Endothelial cell of umbilical vein (primary cell): ENCODE measurements at regions not wholly inside any gene's neighbourhood (a gene's known extent, or its start where the extent isn't known, plus 50 kb on each side); places are given as distances from the start of the nearest gene placed in this dataset.

Experiments used
- BruUV-seq: library from RNA; stranded (reverse); fragments of 400-500 nt; replicated peaks from 2 replicates; lab custom pipeline; 2021; lab: Mats Ljungman, UMichigan
- CTCF ChIA-PET: fragments of 300-600, 350-600 bp; sonication (Branson Sonifier 250); formaldehyde crosslinking; loops from one replicate; lab custom pipeline; 2021; ENCODE audit warnings: antibody characterized with exemption, inconsistent platforms; lab: Charles Lee
- POLR2A ChIA-PET: fragments of 300-600, 350-600 bp; sonication (Branson Sonifier 250); formaldehyde crosslinking; loops from one replicate; lab custom pipeline; 2021; ENCODE audit warnings: antibody characterized with exemption, inconsistent platforms; lab: Charles Lee
- DNase-seq: peaks from one replicate; pipeline ENCODE4 v3.0.0-alpha.2; 2011; ENCODE audit warnings: low read depth, low spot score
- FAIRE-seq: peaks from 2 replicates; lab custom pipeline; 2011; peaks lifted over from hg19 to GRCh38; lab: Jason Lieb, UNC
- H2AFZ ChIP-seq: 2 replicates; pipeline ENCODE4 v1.6.0; 2012; ENCODE audit warnings: low read depth, low read length, control low read depth, inconsistent platforms
- H3K27ac ChIP-seq: 2 replicates; pipeline ENCODE4 v1.5.1; 2011; ENCODE audit warnings: low read depth, mild to moderate bottlenecking, control low read depth, low read length, moderate library complexity; ENCODE audit not compliant: insufficient read depth
- H3K27me3 ChIP-seq, 2 experiments: 2 replicates each; pipeline versions ENCODE4 v1.6.0 to v1.6.1; 2011; ENCODE audit warnings: low read length in 2 of 2, mixed read lengths in 1 of 2; ENCODE audit not compliant: control insufficient read depth in 2 of 2, insufficient read depth in 2 of 2
- H3K36me3 ChIP-seq, 2 experiments: 2 replicates in 1 of 2; 3 replicates in 1 of 2; pipeline ENCODE4 v1.5.1; 2011; ENCODE audit warnings: low read length in 2 of 2, mild to moderate bottlenecking in 1 of 2, moderate library complexity in 1 of 2; ENCODE audit not compliant: control insufficient read depth in 2 of 2, insufficient read depth in 2 of 2; ENCODE audit errors: extremely low read depth in 1 of 2
- H3K4me1 ChIP-seq: 3 replicates; pipeline ENCODE4 v1.5.1; 2011; ENCODE audit warnings: mild to moderate bottlenecking, low read length; ENCODE audit not compliant: control insufficient read depth, insufficient read depth; ENCODE audit errors: extremely low read depth
- H3K4me2 ChIP-seq: 2 replicates; pipeline ENCODE4 v1.6.1; 2011; ENCODE audit warnings: low read length, control low read depth, mixed read lengths; ENCODE audit not compliant: insufficient read depth
- H3K4me3 ChIP-seq, 3 experiments: fragments of 200-600 bp in 1 of 3; sonication (generic), shearing (Covaris generic) in 1 of 3; replicated peaks in 1 of 3; 2 replicates each; pipeline ENCODE4 v1.5.1; 2011 to 2016; ENCODE audit warnings: control low read depth in 3 of 3, low read length in 3 of 3, mild to moderate bottlenecking in 2 of 3, inconsistent platforms in 1 of 3, low read depth in 1 of 3, moderate library complexity in 1 of 3; ENCODE audit not compliant: insufficient read depth in 1 of 3
- H3K79me2 ChIP-seq: 2 replicates; pipeline ENCODE4 v1.6.0; 2012; ENCODE audit warnings: low read length, inconsistent platforms; ENCODE audit not compliant: control insufficient read depth, insufficient read depth
- H3K9ac ChIP-seq: replicated peaks from 2 replicates; pipeline ENCODE3; 2011; ENCODE audit warnings: low read length, control low read depth; ENCODE audit not compliant: insufficient read depth; ENCODE audit errors: extremely low read depth
- H3K9me1 ChIP-seq: replicated peaks from 3 replicates; pipeline ENCODE4 v1.6.0; 2011; ENCODE audit warnings: mild to moderate bottlenecking, low read length; ENCODE audit not compliant: control insufficient read depth, insufficient read depth; ENCODE audit errors: extremely low read depth
- H3K9me3 ChIP-seq: replicated peaks from 2 replicates; pipeline ENCODE4 v1.5.1; 2012; ENCODE audit warnings: low read length, inconsistent platforms; ENCODE audit not compliant: control insufficient read depth, insufficient read depth
- H4K20me1 ChIP-seq: replicated peaks from 2 replicates; pipeline ENCODE3; 2011; ENCODE audit warnings: mild to moderate bottlenecking, low read length; ENCODE audit not compliant: control insufficient read depth, insufficient read depth; ENCODE audit errors: extremely low read depth
- CTCF ChIP-seq, 2 donors: IDR thresholded peaks; 1 replicate in 1 of 2; 2 replicates in 1 of 2; pipeline ENCODE4 v1.5.1; 2011; ENCODE audit warnings: low read length in 2 of 2, mild to moderate bottlenecking in 2 of 2, moderate library complexity in 2 of 2, control low read depth in 1 of 2, inconsistent platforms in 1 of 2, low read depth in 1 of 2; ENCODE audit not compliant: insufficient read depth in 1 of 2; ENCODE audit errors: extremely low read depth in 1 of 2
- EZH2 ChIP-seq: IDR thresholded peaks from 2 replicates; pipeline ENCODE4 v1.6.1; 2012; ENCODE audit warnings: borderline replicate concordance, low read depth, mild to moderate bottlenecking, moderate library complexity, low read length, inconsistent platforms; ENCODE audit not compliant: severe bottlenecking
- FOS ChIP-seq: IDR thresholded peaks from 2 replicates; pipeline ENCODE4 v1.6.1; 2011; ENCODE audit warnings: mild to moderate bottlenecking, low read length, moderate library complexity, borderline replicate concordance; ENCODE audit not compliant: insufficient read depth
- GATA2 ChIP-seq: IDR thresholded peaks from 2 replicates; pipeline ENCODE4 v1.7.0; 2011; ENCODE audit warnings: low read depth, mild to moderate bottlenecking, moderate library complexity, mixed read lengths, low read length; ENCODE audit not compliant: insufficient read length, insufficient read depth
- JUN ChIP-seq: IDR thresholded peaks from 2 replicates; pipeline ENCODE4 v1.6.1; 2011; ENCODE audit warnings: borderline replicate concordance, low read depth; ENCODE audit not compliant: insufficient read length, insufficient read depth
- MAX ChIP-seq: IDR thresholded peaks from 2 replicates; pipeline ENCODE4 v1.6.1; 2011; ENCODE audit not compliant: insufficient read depth, insufficient read length
- MYC ChIP-seq: IDR thresholded peaks from one replicate; pipeline ENCODE4 v1.6.1; 2011; ENCODE audit warnings: mild to moderate bottlenecking, low read depth, low read length
- POLR2A ChIP-seq: IDR thresholded peaks from 2 replicates; pipeline ENCODE4 v1.6.1; 2012; ENCODE audit warnings: low read depth, mild to moderate bottlenecking, control low read depth, low read length
- POLR2AphosphoS5 ChIP-seq: IDR thresholded peaks from 2 replicates; pipeline ENCODE4 v1.6.1; 2012; ENCODE audit warnings: low read depth, mild to moderate bottlenecking, control low read depth, low read length, moderate library complexity; ENCODE audit not compliant: insufficient read depth
- dilution Hi-C: fragments of 300-500 bp; cut with MboI; formaldehyde crosslinking; loops from one replicate; pipeline ENCODE4 v1.15.0; 2019; ENCODE audit warnings: low sequenced_read_pairs; ENCODE audit not compliant: extremely low pct_ligation_motif_present
- intact Hi-C: fragments of 100-400 bp; cut with micrococcal nuclease; formaldehyde crosslinking; loops from one replicate; pipeline ENCODE4 v1.10.0; 2022

GRCh38 chr3:189084620-189085019 is 87.2 kb upstream of the TPRG1 start:
- no peaks in the 10 kb centered on the region for H3K27me3 ChIP-seq
- H3K9ac ChIP-seq, result no peak overlapping the region
- no peaks in the 10 kb centered on the region for H3K79me2 ChIP-seq
- H3K4me1 ChIP-seq, result no peaks in the 10 kb centered on the region
- DNase-seq, result no peak
- no peaks in the 10 kb centered on the region for H3K36me3 ChIP-seq
- no peak overlapping the region for H3K4me2 ChIP-seq
- CTCF ChIA-PET, result no interaction called here
- no peaks in the 10 kb centered on the region for H4K20me1 ChIP-seq
- BruUV-seq, result no TSS peak
- POLR2A ChIA-PET, result no interaction called here
- H3K9me3 ChIP-seq, result no peaks in the 10 kb centered on the region
- H3K27ac ChIP-seq, result no peak overlapping the region
- no peak overlapping the region for H2AFZ ChIP-seq
- dilution Hi-C loops (no loop called here), intact Hi-C loops (no loop called here)
- H3K9me1 ChIP-seq, result no peaks in the 10 kb centered on the region
- no peak for FAIRE-seq
- H3K4me3 ChIP-seq, result no peak overlapping the region
- TF ChIP-seq FOS (no peak), EZH2 (no peak), MYC (no peak), POLR2AphosphoS5 (no peak), POLR2A (no peak)

GRCh38 chr3:189092547-189092946 is 79.2 kb upstream of the TPRG1 start:
- no peak overlapping the region for H3K4me2 ChIP-seq
- no peak overlapping the region for H3K27ac ChIP-seq
- CTCF ChIA-PET, result interaction anchor here (1.7 kb wide), 1 partner anchor 56 kb away, joined by 4 read pairs; no protein-coding TSS in a partner anchor
- no peaks in the 10 kb centered on the region for H4K20me1 ChIP-seq
- intact Hi-C loops (no loop called here), dilution Hi-C loops (no loop called here)
- FAIRE-seq (no peak), DNase-seq (no peak)
- no peaks in the 10 kb centered on the region for H3K79me2 ChIP-seq
- H3K9me3 ChIP-seq, result no peaks in the 10 kb centered on the region
- H2AFZ ChIP-seq, result no peak overlapping the region
- BruUV-seq, result no TSS peak
- H3K36me3 ChIP-seq, result no peaks in the 10 kb centered on the region
- no peaks in the 10 kb centered on the region for H3K9me1 ChIP-seq
- peaks cover 0 to 2% of the 10 kb centered on the region in 2 experiments for H3K27me3 ChIP-seq
- no peak overlapping the region for H3K4me3 ChIP-seq
- POLR2A ChIA-PET, result no interaction called here
- no peak for TF ChIP-seq POLR2A
- TF ChIP-seq FOS, result no peak
- no peak for TF ChIP-seq EZH2
- TF ChIP-seq MYC, result no peak
- TF ChIP-seq POLR2AphosphoS5, result no peak
- TF ChIP-seq GATA2, result no peak
- TF ChIP-seq CTCF (IDR thresholded peaks at IDR 0.05; ENCODE audit: extremely low read depth in 1 of 2, insufficient read depth in 1 of 2, low read depth in 1 of 2, low read length in 2 of 2), result no peak
- TF ChIP-seq JUN, result no peak
- no peak for TF ChIP-seq MAX
- no peaks in the 10 kb centered on the region for H3K4me1 ChIP-seq
- no peak overlapping the region for H3K9ac ChIP-seq
